Neural cell (in vitro differentiated cells): ENCODE measurements at regions not wholly inside any gene's neighbourhood (a gene's known extent, or its start where the extent isn't known, plus 50 kb on each side); places are given as distances from the start of the nearest gene placed in this dataset.

Experiments
- EP300 ChIP-seq: fragments of 450-650 bp; conservative IDR thresholded peaks from 2 replicates; pipeline ENCODE4 v1.6.1; 2014; ENCODE audit warnings: antibody characterized with exemption, mild to moderate bottlenecking, moderate library complexity; ENCODE audit not compliant: poor library complexity, severe bottlenecking
- EZH2 ChIP-seq: fragments of 200-600, 300-800 bp; shearing (Covaris generic), sonication (generic); IDR thresholded peaks from 2 replicates; pipeline ENCODE4 v1.6.1; 2014; ENCODE audit warnings: antibody characterized with exemption, low read length, borderline replicate concordance, mild to moderate bottlenecking; ENCODE audit not compliant: insufficient read depth, poor library complexity, severe bottlenecking
- MXI1 ChIP-seq: fragments of 450-650 bp; conservative IDR thresholded peaks from 2 replicates; pipeline ENCODE4 v1.6.1; 2014; ENCODE audit warnings: antibody characterized with exemption, mild to moderate bottlenecking; ENCODE audit not compliant: poor library complexity, severe bottlenecking
- SMC3 ChIP-seq: fragments of 450-650 bp; conservative IDR thresholded peaks from 2 replicates; pipeline ENCODE4 v1.6.1; 2014; ENCODE audit warnings: antibody characterized with exemption, mild to moderate bottlenecking, moderate library complexity; ENCODE audit not compliant: poor library complexity
- TAF1 ChIP-seq: IDR thresholded peaks from 2 replicates; pipeline ENCODE4 v1.6.1; 2012; ENCODE audit warnings: low read depth
- TF ChIP-seq, protein P1 (sequence below): fragments of 450-650 bp; IDR thresholded peaks from 2 replicates; pipeline ENCODE4 v1.5.1; 2014; ENCODE audit warnings: antibody characterized with exemption, mild to moderate bottlenecking, moderate library complexity; ENCODE audit not compliant: poor library complexity, severe bottlenecking

DNA sequence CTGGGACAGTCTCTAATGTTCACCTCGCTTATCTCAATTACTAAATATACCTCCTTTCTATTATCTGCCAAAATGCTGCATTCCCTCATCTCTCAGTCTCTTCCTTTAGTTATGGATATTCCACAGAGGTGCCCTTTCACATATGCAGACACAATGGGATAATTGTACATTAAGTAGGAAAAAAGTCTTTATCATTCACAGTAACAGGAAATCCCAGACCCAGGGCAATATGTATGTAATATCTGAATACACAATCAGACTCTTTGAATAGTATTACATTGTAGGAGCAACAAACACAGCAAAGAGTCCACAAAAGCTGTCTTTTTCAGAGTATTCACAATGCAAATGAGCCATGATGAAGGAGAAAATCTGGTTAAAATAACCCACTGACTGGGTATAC, 1399.0 kb upstream of the ZEB2 start:
- TF ChIP-seq SMC3: no peak
- TF ChIP-seq EZH2: no peak
- no peak for TF ChIP-seq EP300
- TF ChIP-seq, protein P1, sequence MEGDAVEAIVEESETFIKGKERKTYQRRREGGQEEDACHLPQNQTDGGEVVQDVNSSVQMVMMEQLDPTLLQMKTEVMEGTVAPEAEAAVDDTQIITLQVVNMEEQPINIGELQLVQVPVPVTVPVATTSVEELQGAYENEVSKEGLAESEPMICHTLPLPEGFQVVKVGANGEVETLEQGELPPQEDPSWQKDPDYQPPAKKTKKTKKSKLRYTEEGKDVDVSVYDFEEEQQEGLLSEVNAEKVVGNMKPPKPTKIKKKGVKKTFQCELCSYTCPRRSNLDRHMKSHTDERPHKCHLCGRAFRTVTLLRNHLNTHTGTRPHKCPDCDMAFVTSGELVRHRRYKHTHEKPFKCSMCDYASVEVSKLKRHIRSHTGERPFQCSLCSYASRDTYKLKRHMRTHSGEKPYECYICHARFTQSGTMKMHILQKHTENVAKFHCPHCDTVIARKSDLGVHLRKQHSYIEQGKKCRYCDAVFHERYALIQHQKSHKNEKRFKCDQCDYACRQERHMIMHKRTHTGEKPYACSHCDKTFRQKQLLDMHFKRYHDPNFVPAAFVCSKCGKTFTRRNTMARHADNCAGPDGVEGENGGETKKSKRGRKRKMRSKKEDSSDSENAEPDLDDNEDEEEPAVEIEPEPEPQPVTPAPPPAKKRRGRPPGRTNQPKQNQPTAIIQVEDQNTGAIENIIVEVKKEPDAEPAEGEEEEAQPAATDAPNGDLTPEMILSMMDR: no peak
- no peak for TF ChIP-seq MXI1
- no peak for TF ChIP-seq TAF1
